GM12865 (cell line): ENCODE measurements at regions not wholly inside any gene's neighbourhood (a gene's known extent, or its start where the extent isn't known, plus 50 kb on each side); places are given as distances from the start of the nearest gene placed in this dataset.

Experiments
- DNase-seq: peaks from one replicate; pipeline ENCODE4 v3.0.0; 2010; ENCODE audit warnings: low read depth
- H3K4me3 ChIP-seq: 2 replicates; pipeline ENCODE4 v1.5.1; 2011; ENCODE audit warnings: mild to moderate bottlenecking, low read depth, low read length, control low read depth
- TF ChIP-seq, protein P1 (sequence below): IDR thresholded peaks from 2 replicates; pipeline ENCODE4 v1.5.1; 2011; ENCODE audit warnings: low read length, control low read depth, low read depth, inconsistent platforms; ENCODE audit not compliant: insufficient read depth; ENCODE audit errors: missing control alignments

GRCh38 chr5:57316798-57317327 is 143.0 kb downstream of the GPBP1 start:
- DNase-seq: peak; percentile 21
- TF ChIP-seq, protein P1, sequence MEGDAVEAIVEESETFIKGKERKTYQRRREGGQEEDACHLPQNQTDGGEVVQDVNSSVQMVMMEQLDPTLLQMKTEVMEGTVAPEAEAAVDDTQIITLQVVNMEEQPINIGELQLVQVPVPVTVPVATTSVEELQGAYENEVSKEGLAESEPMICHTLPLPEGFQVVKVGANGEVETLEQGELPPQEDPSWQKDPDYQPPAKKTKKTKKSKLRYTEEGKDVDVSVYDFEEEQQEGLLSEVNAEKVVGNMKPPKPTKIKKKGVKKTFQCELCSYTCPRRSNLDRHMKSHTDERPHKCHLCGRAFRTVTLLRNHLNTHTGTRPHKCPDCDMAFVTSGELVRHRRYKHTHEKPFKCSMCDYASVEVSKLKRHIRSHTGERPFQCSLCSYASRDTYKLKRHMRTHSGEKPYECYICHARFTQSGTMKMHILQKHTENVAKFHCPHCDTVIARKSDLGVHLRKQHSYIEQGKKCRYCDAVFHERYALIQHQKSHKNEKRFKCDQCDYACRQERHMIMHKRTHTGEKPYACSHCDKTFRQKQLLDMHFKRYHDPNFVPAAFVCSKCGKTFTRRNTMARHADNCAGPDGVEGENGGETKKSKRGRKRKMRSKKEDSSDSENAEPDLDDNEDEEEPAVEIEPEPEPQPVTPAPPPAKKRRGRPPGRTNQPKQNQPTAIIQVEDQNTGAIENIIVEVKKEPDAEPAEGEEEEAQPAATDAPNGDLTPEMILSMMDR: no peak
- no peak overlapping the region for H3K4me3 ChIP-seq

DNA sequence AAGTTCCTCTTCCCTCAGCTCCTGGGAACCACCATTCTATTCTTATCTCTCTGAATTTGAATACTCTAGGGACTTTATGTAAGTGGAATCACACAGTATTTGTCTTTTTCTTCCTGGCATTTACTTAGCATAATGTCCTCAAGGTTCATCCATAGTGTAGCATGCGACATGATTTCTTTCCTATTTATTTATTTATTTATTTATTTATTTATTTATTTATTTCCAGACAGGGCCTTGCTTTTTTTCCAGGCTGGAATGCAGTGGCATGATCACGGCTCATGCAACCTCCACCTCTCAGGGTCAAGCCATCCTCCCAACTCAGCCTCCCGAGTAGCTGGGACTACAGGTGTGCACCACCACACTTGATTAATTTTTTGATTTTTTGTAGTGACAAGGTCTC is 142.1 kb downstream of the GPBP1 start:
- no peak for DNase-seq
- TF ChIP-seq, protein P1: no peak
- no peak overlapping the region for H3K4me3 ChIP-seq
